C4-2B (cell line): ENCODE measurements at regions not wholly inside any gene's neighbourhood (a gene's known extent, or its start where the extent isn't known, plus 50 kb on each side); places are given as distances from the start of the nearest gene placed in this dataset.

Experiments used
- ZFX ChIP-seq: fragments of 450-650 bp; IDR thresholded peaks from 2 replicates; pipeline ENCODE4 v1.6.1; 2017
- TF ChIP-seq, protein P1 (sequence below): fragments of 450-650 bp; conservative IDR thresholded peaks from 2 replicates; pipeline ENCODE4 v1.5.1; 2017; ENCODE audit warnings: mild to moderate bottlenecking

DNA sequence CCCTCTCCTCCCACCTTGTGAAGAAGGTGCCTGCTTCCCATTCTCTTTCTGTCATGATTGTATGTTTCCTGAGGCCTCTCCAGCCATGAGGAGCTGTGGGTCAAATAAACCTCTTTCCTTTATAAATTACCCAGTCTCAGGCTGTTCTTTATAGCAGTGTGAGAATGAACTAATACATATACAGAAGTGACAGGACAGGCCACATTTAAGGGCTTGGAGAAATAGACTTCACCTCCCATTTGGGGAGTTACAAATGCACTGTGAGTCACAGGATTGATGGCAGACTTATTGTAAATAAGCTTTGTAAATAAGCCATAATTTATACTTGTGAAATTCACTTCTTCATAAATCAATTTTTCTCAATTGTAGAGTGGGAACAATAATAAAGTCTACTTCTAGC lies 543.3 kb downstream of the LRRIQ3 start:
- no peak for TF ChIP-seq ZFX
- TF ChIP-seq, protein P1, sequence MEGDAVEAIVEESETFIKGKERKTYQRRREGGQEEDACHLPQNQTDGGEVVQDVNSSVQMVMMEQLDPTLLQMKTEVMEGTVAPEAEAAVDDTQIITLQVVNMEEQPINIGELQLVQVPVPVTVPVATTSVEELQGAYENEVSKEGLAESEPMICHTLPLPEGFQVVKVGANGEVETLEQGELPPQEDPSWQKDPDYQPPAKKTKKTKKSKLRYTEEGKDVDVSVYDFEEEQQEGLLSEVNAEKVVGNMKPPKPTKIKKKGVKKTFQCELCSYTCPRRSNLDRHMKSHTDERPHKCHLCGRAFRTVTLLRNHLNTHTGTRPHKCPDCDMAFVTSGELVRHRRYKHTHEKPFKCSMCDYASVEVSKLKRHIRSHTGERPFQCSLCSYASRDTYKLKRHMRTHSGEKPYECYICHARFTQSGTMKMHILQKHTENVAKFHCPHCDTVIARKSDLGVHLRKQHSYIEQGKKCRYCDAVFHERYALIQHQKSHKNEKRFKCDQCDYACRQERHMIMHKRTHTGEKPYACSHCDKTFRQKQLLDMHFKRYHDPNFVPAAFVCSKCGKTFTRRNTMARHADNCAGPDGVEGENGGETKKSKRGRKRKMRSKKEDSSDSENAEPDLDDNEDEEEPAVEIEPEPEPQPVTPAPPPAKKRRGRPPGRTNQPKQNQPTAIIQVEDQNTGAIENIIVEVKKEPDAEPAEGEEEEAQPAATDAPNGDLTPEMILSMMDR = no peak
